Peyer's patch (tissue), 4 donors: ENCODE measurements at regions not wholly inside any gene's neighbourhood (a gene's known extent, or its start where the extent isn't known, plus 50 kb on each side); places are given as distances from the start of the nearest gene placed in this dataset.

ENCODE experiments used
- DNase-seq, 3 donors: peaks; one replicate each; pipeline ENCODE4 v3.0.0-alpha.2; 2017 to 2019
- H3K27ac ChIP-seq, 4 donors: fragments of 200-600 bp; sonication (generic); one replicate each; pipeline ENCODE4 v1.5.1; 2016 to 2019
- H3K27me3 ChIP-seq, 2 donors: fragments of 200-600 bp; sonication (generic); one replicate each; pipeline ENCODE4 v1.5.1; 2019
- H3K36me3 ChIP-seq, 3 donors: fragments of 200-600 bp; sonication (generic); one replicate each; pipeline ENCODE4 v1.5.1; 2016 to 2019
- H3K4me1 ChIP-seq, 4 donors: fragments of 200-600 bp; sonication (generic); one replicate each; pipeline ENCODE4 v1.5.1; 2016 to 2019
- H3K4me3 ChIP-seq, 4 donors: fragments of 200-600 bp; sonication (generic); 1 replicate in 3 of 4; 2 replicates in 1 of 4; pipeline ENCODE4 v1.5.1; 2016 to 2019; ENCODE audit warnings: mild to moderate bottlenecking in 1 of 4
- H3K9me3 ChIP-seq, 4 donors: fragments of 200-600 bp; sonication (generic); one replicate each; pipeline ENCODE4 v1.5.1; 2016 to 2019; ENCODE audit warnings: mild to moderate bottlenecking in 1 of 4
- POLR2A ChIP-seq, 2 donors: fragments of 450-650 bp; IDR thresholded peaks; one replicate each; pipeline ENCODE4 v1.5.1; 2017; ENCODE audit warnings: antibody characterized with exemption in 2 of 2, mild to moderate bottlenecking in 2 of 2, moderate library complexity in 2 of 2
- TF ChIP-seq, protein P1 (sequence below), 6 experiments: fragments of 450-650 bp in 4 of 6; fragments of 200-600 bp in 2 of 6; sonication (generic) in 1 of 6; IDR thresholded peaks; one replicate each; pipeline ENCODE4 v1.5.1; 2017 to 2019; ENCODE audit warnings: antibody characterized with exemption in 6 of 6, mild to moderate bottlenecking in 3 of 6, moderate library complexity in 1 of 6

DNA sequence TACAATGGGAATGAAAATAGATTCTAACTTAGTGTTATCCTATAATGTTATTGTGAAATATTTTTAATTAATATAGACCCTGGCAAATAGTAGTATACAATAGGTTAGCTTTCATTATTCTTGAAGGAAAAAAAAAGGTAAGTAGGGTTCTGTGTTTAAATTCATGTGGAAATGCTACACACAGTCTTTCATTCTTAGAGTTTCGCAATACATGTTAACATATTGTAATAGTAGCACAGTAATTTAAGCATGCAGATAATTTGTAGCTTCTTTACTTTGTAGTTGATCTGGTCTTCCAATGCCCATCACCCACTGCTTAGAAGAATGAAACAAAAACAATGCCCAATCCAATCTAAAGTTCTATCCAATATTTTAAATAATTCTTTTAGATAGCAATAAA lies 54.8 kb upstream of the MSTN start:
- H3K36me3 ChIP-seq, result no peaks in the 10 kb centered on the region
- H3K4me1 ChIP-seq, result no peaks in the 10 kb centered on the region
- no peak for TF ChIP-seq POLR2A (IDR thresholded peaks at IDR 0.05)
- TF ChIP-seq, protein P1, sequence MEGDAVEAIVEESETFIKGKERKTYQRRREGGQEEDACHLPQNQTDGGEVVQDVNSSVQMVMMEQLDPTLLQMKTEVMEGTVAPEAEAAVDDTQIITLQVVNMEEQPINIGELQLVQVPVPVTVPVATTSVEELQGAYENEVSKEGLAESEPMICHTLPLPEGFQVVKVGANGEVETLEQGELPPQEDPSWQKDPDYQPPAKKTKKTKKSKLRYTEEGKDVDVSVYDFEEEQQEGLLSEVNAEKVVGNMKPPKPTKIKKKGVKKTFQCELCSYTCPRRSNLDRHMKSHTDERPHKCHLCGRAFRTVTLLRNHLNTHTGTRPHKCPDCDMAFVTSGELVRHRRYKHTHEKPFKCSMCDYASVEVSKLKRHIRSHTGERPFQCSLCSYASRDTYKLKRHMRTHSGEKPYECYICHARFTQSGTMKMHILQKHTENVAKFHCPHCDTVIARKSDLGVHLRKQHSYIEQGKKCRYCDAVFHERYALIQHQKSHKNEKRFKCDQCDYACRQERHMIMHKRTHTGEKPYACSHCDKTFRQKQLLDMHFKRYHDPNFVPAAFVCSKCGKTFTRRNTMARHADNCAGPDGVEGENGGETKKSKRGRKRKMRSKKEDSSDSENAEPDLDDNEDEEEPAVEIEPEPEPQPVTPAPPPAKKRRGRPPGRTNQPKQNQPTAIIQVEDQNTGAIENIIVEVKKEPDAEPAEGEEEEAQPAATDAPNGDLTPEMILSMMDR (IDR thresholded peaks at IDR 0.05), result no peak
- H3K9me3 ChIP-seq, result no peaks in the 10 kb centered on the region
- H3K27me3 ChIP-seq, result no peaks in the 10 kb centered on the region
- H3K4me3 ChIP-seq, result no peak overlapping the region
- no peak overlapping the region for H3K27ac ChIP-seq
- DNase-seq, result no peak

DNA sequence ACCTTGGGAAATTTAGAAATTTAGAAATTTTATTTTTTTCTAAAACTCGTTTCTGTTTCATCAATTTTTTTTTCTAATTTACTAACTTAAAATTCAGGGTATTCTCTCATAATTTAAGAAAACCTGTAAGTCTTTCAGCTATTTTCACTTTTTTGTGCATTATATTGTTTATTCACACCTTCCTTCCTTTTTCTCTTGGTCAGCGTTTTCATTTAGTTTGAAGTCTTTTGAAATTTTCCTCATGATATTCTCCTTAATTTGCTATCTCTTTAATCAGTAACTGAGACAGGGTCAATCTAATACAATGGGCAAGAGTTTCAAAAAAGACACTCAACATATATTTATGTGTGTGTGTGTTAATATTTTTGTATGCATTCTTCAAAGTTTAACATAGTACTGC lies 50.5 kb upstream of the MSTN start:
- Histone ChIP-seq H3K36me3 (no peaks in the 10 kb centered on the region), H3K27me3 (no peaks in the 10 kb centered on the region), H3K4me1 (no peaks in the 10 kb centered on the region), H3K9me3 (no peaks in the 10 kb centered on the region), H3K4me3 (no peak overlapping the region), H3K27ac (no peak overlapping the region)
- DNase-seq, result no peak
- TF ChIP-seq, protein P1 (IDR thresholded peaks at IDR 0.05), result no peak
- TF ChIP-seq POLR2A (IDR thresholded peaks at IDR 0.05), result no peak
